Adrenal gland (tissue), 9 donors: ENCODE measurements at regions not wholly inside any gene's neighbourhood (a gene's known extent, or its start where the extent isn't known, plus 50 kb on each side); places are given as distances from the start of the nearest gene placed in this dataset.

Experiments used
- DNase-seq, 7 donors: peaks; one replicate each; pipeline ENCODE4 v3.0.0-alpha.2; 2019 to 2020
- H3K27ac ChIP-seq, 5 donors: fragments of 200-600 bp; sonication (generic) in 4 of 5; 1 replicate in 3 of 5; 2 replicates in 2 of 5; pipeline versions ENCODE4 v1.5.1 to v1.8.0; 2016 to 2020; ENCODE audit warnings: mild to moderate bottlenecking in 1 of 5
- H3K27me3 ChIP-seq: fragments of 200-600 bp; 2 replicates; pipeline ENCODE4 v1.8.0; 2021
- H3K36me3 ChIP-seq, 2 donors: fragments of 200-600 bp; replicated peaks in 1 of 2; 1 replicate in 1 of 2; 2 replicates in 1 of 2; pipeline versions ENCODE4 v1.5.1 to v1.8.0; 2018 to 2022
- H3K4me1 ChIP-seq, 2 donors: fragments of 200-600 bp; replicated peaks in 1 of 2; 1 replicate in 1 of 2; 2 replicates in 1 of 2; pipeline versions ENCODE4 v1.5.1 to v1.8.0; 2018 to 2021
- H3K4me3 ChIP-seq, 4 donors: fragments of 200-600 bp; sonication (generic) in 3 of 4; one replicate each; pipeline ENCODE4 v1.5.1; 2016 to 2018
- H3K9me3 ChIP-seq, 3 donors: fragments of 200-600 bp; sonication (generic) in 1 of 3; replicated peaks in 1 of 3; 1 replicate in 2 of 3; 2 replicates in 1 of 3; pipeline versions ENCODE4 v1.5.1 to v1.8.0; 2016 to 2021
- CTCF ChIP-seq, 6 experiments: fragments of 450-650 bp in 4 of 6; fragments of 200-600 bp in 2 of 6; sonication (generic) in 1 of 6; IDR thresholded peaks; 1 replicate in 5 of 6; 2 replicates in 1 of 6; pipeline versions ENCODE4 v1.5.1 to v1.8.0; 2016 to 2021; ENCODE audit warnings: antibody characterized with exemption in 6 of 6, mild to moderate bottlenecking in 2 of 6, moderate library complexity in 1 of 6
- POLR2A ChIP-seq, 2 donors: fragments of 450-650 bp; IDR thresholded peaks; one replicate each; pipeline ENCODE4 v1.6.1; 2017; ENCODE audit warnings: antibody characterized with exemption in 2 of 2, mild to moderate bottlenecking in 2 of 2, moderate library complexity in 1 of 2
- WGBS, 4 donors: extraction: QIAGEN DNeasy Blood & Tissue Kit in 2 of 4; methylation state at CpG; one replicate each; pipeline versions ENCODE4 v1.1.5 to v1.1.7; 2013 to 2017; 5-methylcytosine and 5-hydroxymethylcytosine counted together
- intact Hi-C, 2 donors: fragments of 100-400 bp; cut with DNase I; formaldehyde crosslinking; loops; one replicate each; pipeline versions ENCODE4 v1.14.1 to v1.15.0; 2022 to 2023
- donor health status: healthy with polysubstance abuse.
- donor health status: Bipolar disorder and iron deficiency.
- donor health status: DM: yes; HTN: yes; CAD: no.
- donor health status: DM: no; HTN: no; CAD: no.
- donor health status: DM: no; HTN: no; CAD: no.

- Histone ChIP-seq H3K4me1 (peaks cover 6 to 13% of the 10 kb centered on the region in 2 donors), H3K9me3 (no peaks in the 10 kb centered on the region), H3K27ac (peak overlapping the region in 2 of 5 donors; percentile 47 to 52), H3K36me3 (no peaks in the 10 kb centered on the region), H3K4me3 (peak overlapping the region in 2 of 4 donors; percentile 16 to 56), H3K27me3 (peaks cover 6% of the 10 kb centered on the region)
- no peak for TF ChIP-seq POLR2A (IDR thresholded peaks at IDR 0.05)
- TF ChIP-seq CTCF (IDR thresholded peaks at IDR 0.05), result no peak
- peak; percentile 62 to 87 (median 72) for DNase-seq
- WGBS, 4 donors, result 11 to 24% (median 16%) methylated on average over 11 of the region's 11 CpGs
- intact Hi-C loops, result no loop called here
Measured at GRCh38 chr10:93199191-93199751, 125.6 kb downstream of the CYP26A1 start.

GRCh38 chr10:93204494-93205485 lies 131.1 kb downstream of the CYP26A1 start:
- 76 to 80% (median 78%) methylated on average over 11 to 12 of the region's 12 CpGs for WGBS, 4 donors
- intact Hi-C loops, result no loop called here
- no peak for DNase-seq
- no peak for TF ChIP-seq POLR2A (IDR thresholded peaks at IDR 0.05)
- TF ChIP-seq CTCF (IDR thresholded peaks at IDR 0.05), result no peak
- H3K27ac ChIP-seq, result no peak overlapping the region
- no peak overlapping the region for H3K4me3 ChIP-seq
- H3K4me1 ChIP-seq, result no peaks in the 10 kb centered on the region
- no peaks in the 10 kb centered on the region for H3K36me3 ChIP-seq
- H3K27me3 ChIP-seq, result no peaks in the 10 kb centered on the region
- no peaks in the 10 kb centered on the region for H3K9me3 ChIP-seq

GRCh38 chr10:93206652-93207051 lies 133.0 kb downstream of the CYP26A1 start:
- WGBS, 4 donors, result 88 to 94% (median 93%) methylated on average over 7 of the region's 7 CpGs
- no peaks in the 10 kb centered on the region for H3K9me3 ChIP-seq
- H3K4me1 ChIP-seq, result no peaks in the 10 kb centered on the region
- intact Hi-C loops, result no loop called here
- no peaks in the 10 kb centered on the region for H3K27me3 ChIP-seq
- no peaks in the 10 kb centered on the region for H3K36me3 ChIP-seq
- H3K27ac ChIP-seq, result no peak overlapping the region
- no peak for DNase-seq
- H3K4me3 ChIP-seq, result no peak overlapping the region
- no peak for TF ChIP-seq POLR2A (IDR thresholded peaks at IDR 0.05)
- no peak for TF ChIP-seq CTCF (IDR thresholded peaks at IDR 0.05)

- no peak for DNase-seq
- H3K4me3 ChIP-seq, result no peak overlapping the region
- H3K4me1 ChIP-seq, result no peaks in the 10 kb centered on the region
- no peak overlapping the region for H3K27ac ChIP-seq
- intact Hi-C loops, result no loop called here
- TF ChIP-seq POLR2A (IDR thresholded peaks at IDR 0.05), result no peak
- TF ChIP-seq CTCF (IDR thresholded peaks at IDR 0.05), result no peak
- H3K9me3 ChIP-seq, result no peaks in the 10 kb centered on the region
- no peaks in the 10 kb centered on the region for H3K27me3 ChIP-seq
- no peaks in the 10 kb centered on the region for H3K36me3 ChIP-seq
- 79 to 85% (median 81%) methylated on average over 6 to 7 of the region's 7 CpGs for WGBS, 4 donors
Measured at GRCh38 chr10:93208717-93209464, 135.2 kb downstream of the CYP26A1 start.
